ENCODE measurements at regions not wholly inside any gene's neighbourhood (a gene's known extent, or its start where the extent isn't known, plus 50 kb on each side); places are given as distances from the start of the nearest gene placed in this dataset.
A peak's percentile ranks its signal among the peaks of the same experiment; 100 is the strongest.

DNA sequence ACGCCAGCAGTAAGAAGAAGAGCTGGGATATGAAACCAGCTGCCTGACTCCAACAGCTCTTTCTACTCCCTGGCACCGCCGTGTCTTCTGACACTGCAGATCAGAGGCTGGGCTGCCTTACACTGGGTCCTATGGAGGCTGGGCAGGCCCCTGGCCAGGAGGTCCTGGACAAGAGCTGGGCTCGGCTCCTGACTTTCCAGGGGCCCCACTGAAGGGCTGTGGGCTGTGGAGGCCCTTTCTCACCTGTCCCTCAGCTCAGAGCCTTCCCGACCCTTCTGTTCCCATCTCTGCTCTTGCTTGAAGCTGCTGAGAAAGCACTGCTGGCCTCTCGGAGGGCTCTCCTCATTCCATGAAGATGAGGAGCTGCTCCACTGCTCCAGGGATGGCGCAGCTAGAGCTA lies 85.9 kb upstream of the UNC5B start:
- TF ChIP-seq, protein P1, sequence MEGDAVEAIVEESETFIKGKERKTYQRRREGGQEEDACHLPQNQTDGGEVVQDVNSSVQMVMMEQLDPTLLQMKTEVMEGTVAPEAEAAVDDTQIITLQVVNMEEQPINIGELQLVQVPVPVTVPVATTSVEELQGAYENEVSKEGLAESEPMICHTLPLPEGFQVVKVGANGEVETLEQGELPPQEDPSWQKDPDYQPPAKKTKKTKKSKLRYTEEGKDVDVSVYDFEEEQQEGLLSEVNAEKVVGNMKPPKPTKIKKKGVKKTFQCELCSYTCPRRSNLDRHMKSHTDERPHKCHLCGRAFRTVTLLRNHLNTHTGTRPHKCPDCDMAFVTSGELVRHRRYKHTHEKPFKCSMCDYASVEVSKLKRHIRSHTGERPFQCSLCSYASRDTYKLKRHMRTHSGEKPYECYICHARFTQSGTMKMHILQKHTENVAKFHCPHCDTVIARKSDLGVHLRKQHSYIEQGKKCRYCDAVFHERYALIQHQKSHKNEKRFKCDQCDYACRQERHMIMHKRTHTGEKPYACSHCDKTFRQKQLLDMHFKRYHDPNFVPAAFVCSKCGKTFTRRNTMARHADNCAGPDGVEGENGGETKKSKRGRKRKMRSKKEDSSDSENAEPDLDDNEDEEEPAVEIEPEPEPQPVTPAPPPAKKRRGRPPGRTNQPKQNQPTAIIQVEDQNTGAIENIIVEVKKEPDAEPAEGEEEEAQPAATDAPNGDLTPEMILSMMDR (IDR thresholded peaks at IDR 0.05) = no peak
- Histone ChIP-seq H3K9me3 (peaks cover 0 to 6% (median 0%) of the 10 kb centered on the region in 3 donors), H3K4me1 (peaks cover 0 to 21% (median 5%) of the 10 kb centered on the region in 4 donors), H3K27me3 (peaks cover 0 to 17% of the 10 kb centered on the region in 2 donors), H3K27ac (no peak overlapping the region), H3K36me3 (no peaks in the 10 kb centered on the region), H3K4me3 (no peak overlapping the region)
- intact Hi-C loops (cut with DNase I; ENCODE audit: low total_unique reads) = no loop called here
- no peak for DNase-seq

DNA sequence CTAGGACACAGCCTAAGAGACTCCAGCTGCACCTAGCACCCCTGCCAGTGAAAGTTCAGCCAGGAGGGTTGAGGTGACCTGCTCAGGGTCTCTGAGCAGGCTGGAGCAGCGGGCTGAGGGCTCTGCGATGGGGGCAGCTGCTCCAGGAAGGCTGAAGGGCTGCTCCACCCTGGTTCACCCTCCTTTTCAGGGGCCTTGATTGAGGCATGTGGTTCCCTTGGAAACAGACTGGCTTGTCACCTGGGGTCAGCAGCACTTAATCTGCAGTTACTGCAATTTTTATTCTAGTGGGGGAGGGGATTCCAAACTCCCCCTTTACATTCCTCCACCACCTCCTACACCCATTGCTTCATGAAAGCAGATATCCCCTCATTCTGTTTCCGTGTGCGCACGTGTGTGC lies 85.3 kb upstream of the UNC5B start:
- DNase-seq = no peak
- no peak overlapping the region for H3K4me3 ChIP-seq
- intact Hi-C loops (cut with DNase I; ENCODE audit: low total_unique reads) = no loop called here
- H3K36me3 ChIP-seq = no peaks in the 10 kb centered on the region
- H3K9me3 ChIP-seq = peaks cover 0 to 6% (median 0%) of the 10 kb centered on the region in 3 donors
- peaks cover 0 to 21% (median 5%) of the 10 kb centered on the region in 4 donors for H3K4me1 ChIP-seq
- peaks cover 0 to 17% of the 10 kb centered on the region in 2 donors for H3K27me3 ChIP-seq
- no peak overlapping the region for H3K27ac ChIP-seq
- TF ChIP-seq, protein P1 (IDR thresholded peaks at IDR 0.05) = no peak

DNA sequence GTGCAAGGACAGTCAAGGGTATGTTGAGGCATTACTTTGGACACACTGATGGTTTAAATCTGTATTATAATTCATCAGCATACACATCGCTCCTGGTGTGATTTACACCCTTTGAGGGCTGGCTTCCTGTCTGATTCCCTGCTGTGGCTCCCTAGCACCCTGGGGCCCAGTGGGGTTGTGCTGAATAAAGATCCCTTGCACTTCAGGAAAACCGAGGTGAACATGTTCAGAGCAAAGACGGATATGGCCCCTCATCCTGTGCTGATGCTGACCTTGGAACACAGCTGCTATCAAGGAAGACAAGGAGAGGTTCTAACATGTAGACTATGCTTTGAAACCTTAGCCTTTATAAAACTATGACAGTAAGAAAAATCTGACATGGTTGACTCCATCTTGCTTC lies 84.6 kb upstream of the UNC5B start:
- no peak for DNase-seq
- TF ChIP-seq, protein P1 (IDR thresholded peaks at IDR 0.05) = no peak

DNA sequence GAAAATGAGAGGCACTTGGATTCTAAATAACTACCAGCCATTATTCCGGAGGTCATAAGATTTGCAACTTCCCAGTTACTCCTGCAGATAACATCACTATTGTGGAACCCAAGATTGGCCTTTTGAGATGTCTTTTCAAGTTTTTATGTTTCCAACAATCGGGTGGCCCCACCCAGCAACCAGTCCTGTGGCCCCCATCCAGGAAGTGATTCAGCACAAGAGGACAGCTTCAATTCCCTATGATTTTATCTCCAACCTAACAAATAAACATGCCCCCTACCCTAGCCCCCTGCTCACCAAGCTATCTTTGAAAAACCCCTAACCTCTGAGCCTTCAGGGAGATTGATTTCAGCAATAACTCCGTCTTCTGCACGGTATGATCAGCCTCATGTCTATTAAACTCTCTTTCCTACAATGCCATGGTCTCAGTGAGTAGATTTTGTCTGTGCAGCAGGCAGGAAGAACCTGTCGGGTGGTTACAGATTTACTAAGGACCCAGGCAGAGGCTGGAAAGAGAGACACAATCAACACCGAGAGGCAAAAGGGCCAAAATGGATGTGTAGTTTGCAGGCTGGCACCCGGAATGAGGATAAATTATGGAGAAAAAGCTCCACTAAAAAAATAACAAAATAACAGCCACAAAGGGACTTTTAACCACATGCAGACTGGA lies 83.9 kb upstream of the UNC5B start:
- Histone ChIP-seq H3K9me3 (peaks cover 0 to 4% (median 0%) of the 10 kb centered on the region in 3 donors), H3K4me3 (no peak overlapping the region), H3K36me3 (no peaks in the 10 kb centered on the region), H3K27me3 (peaks cover 0 to 22% of the 10 kb centered on the region in 2 donors), H3K27ac (no peak overlapping the region), H3K4me1 (peaks cover 0 to 21% (median 5%) of the 10 kb centered on the region in 4 donors)
- intact Hi-C loops (cut with DNase I; ENCODE audit: low total_unique reads) = no loop called here
- DNase-seq = peak in 1 of 2 donors; percentile 38
- TF ChIP-seq, protein P1 (IDR thresholded peaks at IDR 0.05) = no peak

More for the DNA sequence above, 84.6 kb upstream of the UNC5B start:
- Histone ChIP-seq H3K4me3 (no peak overlapping the region), H3K27ac (no peak overlapping the region), H3K9me3 (peaks cover 0 to 6% (median 0%) of the 10 kb centered on the region in 3 donors), H3K4me1 (peaks cover 0 to 21% (median 5%) of the 10 kb centered on the region in 4 donors), H3K36me3 (no peaks in the 10 kb centered on the region), H3K27me3 (peaks cover 0 to 22% of the 10 kb centered on the region in 2 donors)
- intact Hi-C loops (cut with DNase I; ENCODE audit: low total_unique reads) = no loop called here

DNA sequence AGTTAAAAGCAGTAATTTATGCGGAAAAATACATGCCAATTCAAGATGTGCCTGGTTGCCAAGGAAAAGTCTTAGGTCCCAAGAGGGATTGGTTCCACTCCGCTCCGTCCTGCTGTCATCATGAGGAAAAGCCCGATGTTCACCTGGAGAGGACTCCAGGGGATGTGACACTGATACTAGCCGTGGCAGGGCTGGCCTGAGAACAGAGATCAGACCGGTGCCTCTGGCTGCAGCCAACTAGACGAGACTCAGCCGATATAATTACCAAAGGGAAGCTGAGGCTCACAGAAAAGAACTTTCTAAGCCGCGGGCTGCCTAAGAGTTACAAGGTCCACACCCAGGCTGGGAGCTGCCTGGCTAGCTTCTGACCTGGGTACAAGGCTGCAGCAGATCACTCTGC lies 81.3 kb upstream of the UNC5B start:
- no peak overlapping the region for H3K27ac ChIP-seq
- intact Hi-C loops (cut with DNase I; ENCODE audit: low total_unique reads) = no loop called here
- TF ChIP-seq, protein P1 (IDR thresholded peaks at IDR 0.05) = no peak
- H3K4me3 ChIP-seq = no peak overlapping the region
- peaks cover 0 to 21% (median 5%) of the 10 kb centered on the region in 4 donors for H3K4me1 ChIP-seq
- no peaks in the 10 kb centered on the region for H3K36me3 ChIP-seq
- H3K27me3 ChIP-seq = peaks cover 0 to 25% of the 10 kb centered on the region in 2 donors
- peak in 1 of 2 donors; percentile 31 for DNase-seq
- no peaks in the 10 kb centered on the region for H3K9me3 ChIP-seq
